Inflammatory macrophage treated with lipopolysaccharide for 1 hour (primary cell): ENCODE measurements at regions not wholly inside any gene's neighbourhood (a gene's known extent, or its start where the extent isn't known, plus 50 kb on each side); places are given as distances from the start of the nearest gene placed in this dataset.
"Not testable (repeated sequence)": the region's sequence is repeated elsewhere in the genome, so short reads cannot be mapped to it uniquely, and the experiment has no call there.

Experiments
- DNase-seq, 2 donors: peaks; one replicate each; pipeline ENCODE4 v3.0.0-alpha.2; 2020 to 2022

DNA sequence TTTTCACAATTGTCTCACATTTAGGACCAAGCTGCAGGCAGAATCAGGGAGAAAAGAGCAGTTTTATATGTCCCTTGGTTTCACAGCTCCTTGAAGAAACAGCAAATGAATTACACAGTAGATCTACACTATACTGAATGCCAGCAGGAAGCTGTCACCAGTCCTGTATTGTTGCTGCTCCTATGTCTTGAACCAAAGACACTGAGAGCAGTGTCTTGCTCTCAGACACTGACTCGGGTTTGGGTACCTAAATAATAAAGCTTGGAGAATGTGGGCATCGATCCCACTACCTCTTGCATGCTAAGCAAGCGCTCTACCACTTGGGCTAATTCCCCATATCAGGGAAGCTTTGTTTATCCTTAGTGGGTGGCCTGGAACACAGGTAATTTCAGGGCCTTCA lies 552.7 kb downstream of the PRIM2 start:
- not testable (repeated sequence) for DNase-seq

GRCh38 chr6:57873424-57873823 lies 556.0 kb downstream of the PRIM2 start:
- not testable (repeated sequence) for DNase-seq

DNA sequence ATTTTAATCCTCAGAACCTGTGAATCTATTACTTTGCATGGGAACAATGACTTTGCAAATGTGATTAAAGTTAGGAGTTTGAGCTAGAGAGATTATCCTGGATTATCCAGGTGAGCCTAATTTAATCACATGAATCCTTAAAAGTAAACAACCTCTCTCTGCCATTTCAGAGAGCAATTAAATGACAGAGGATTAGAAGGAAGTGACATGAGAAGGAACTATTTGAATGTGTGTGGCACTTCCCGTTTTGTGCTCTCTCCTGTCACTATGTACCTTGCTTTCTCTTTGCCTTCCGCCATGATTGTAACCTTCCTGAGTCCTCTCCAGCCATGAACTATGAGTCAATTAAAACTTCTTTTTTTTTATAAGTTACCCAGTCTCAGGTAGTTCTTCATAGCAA lies 559.2 kb downstream of the PRIM2 start:
- not testable (repeated sequence) for DNase-seq

- not testable (repeated sequence) for DNase-seq
These were observed 560.3 kb downstream of the PRIM2 start for GRCh38 chr6:57877729-57878128.

- DNase-seq, result not testable (repeated sequence)
These were observed 561.4 kb downstream of the PRIM2 start for GRCh38 chr6:57878792-57879191.

DNA sequence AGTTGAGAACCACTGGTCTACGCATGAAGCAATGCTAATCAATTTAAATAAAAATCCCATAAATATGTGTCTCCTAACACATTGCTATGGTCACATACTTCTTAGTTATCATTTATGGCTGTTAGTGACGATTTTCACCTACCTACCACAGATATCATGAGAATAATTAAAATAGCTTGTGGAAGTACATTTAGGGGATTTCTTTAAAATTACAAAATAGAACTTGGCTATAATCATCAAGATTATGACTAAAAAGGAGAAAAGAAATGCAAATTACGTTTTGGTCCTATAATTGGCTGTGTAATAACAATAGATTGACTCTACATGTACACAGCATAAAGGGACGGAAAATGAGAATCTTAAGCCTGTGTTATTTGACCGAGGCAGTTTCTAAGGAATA lies 581.4 kb downstream of the PRIM2 start:
- DNase-seq, result not testable (repeated sequence)

DNA sequence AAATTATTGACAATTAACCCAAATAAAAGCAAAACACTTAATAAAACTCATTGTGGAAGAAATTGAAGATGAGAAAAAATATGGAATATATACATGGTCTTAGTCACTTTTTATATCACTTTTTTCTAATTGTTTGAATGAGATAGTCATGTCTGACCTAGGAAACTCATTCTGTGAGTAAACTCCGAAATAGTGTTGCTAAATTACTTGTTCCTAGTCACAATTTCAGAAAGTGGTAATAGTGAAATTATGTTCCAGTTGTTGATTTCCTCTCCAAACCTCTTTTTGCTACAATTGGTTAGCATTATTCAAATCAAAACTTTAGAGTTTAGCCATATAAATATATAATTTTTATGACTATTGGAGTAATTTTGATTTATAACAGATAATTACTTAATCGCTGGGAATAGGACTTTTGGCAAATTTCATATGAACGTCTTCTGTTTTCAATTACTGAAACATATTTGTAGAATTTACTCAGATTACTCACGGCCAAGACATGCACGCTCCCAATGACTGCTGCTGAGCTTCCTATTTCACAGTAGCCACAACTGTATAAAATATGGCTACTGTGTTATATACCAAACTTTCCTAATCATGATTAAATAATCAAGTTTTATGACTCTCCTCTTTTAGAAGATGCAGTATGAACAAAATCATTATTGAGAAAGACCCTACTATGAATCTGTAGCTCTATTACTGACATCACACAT lies 583.4 kb downstream of the PRIM2 start:
- not testable (repeated sequence) for DNase-seq

DNA sequence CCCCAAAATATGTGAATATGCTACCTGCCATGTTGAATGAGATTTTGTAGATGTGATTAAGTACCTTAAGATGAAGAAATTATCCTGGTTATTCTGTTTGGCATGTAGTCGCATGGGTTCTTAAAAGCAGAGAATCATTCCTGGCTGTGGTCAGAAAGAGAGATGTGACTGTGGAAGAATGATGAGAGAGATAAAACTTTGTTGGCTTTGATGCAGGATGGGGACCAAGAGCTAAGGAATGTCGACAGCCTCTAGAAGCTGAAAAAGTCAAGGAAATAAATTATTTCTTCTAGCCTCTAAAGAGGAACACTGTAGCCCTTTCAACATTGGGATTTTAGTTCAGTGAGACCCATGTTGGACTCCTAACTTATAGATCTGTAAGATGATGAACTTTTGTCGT lies 584.0 kb downstream of the PRIM2 start:
- not testable (repeated sequence) for DNase-seq

GRCh38 chr6:57904356-57904755 lies 586.9 kb downstream of the PRIM2 start:
- not testable (repeated sequence) for DNase-seq

GRCh38 chr6:57915300-57915699 lies 597.9 kb downstream of the PRIM2 start:
- not testable (repeated sequence) for DNase-seq

DNA sequence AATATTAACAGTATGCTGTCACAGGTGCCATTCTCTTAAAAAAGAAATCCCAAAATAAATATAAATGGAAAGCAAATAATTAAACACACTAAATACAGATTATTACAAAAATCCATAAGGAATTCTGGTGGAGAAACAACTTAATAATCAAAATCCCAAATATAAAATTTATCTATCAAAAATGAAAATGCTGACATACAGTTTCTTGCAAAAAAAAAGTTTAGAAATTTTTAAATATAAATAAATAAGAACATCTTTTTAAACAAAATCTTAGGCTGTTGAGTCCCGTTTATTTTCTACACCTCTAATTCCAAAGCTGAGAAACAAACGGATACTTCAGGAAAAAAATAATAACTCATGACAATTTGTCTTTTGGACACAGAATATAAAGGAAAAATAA lies 625.5 kb downstream of the PRIM2 start:
- not testable (repeated sequence) for DNase-seq

GRCh38 chr6:57946084-57946768 lies 628.8 kb downstream of the PRIM2 start:
- not testable (repeated sequence) for DNase-seq

GRCh38 chr6:57946769-57947091 lies 629.3 kb downstream of the PRIM2 start:
- DNase-seq, result not testable (repeated sequence)

DNA sequence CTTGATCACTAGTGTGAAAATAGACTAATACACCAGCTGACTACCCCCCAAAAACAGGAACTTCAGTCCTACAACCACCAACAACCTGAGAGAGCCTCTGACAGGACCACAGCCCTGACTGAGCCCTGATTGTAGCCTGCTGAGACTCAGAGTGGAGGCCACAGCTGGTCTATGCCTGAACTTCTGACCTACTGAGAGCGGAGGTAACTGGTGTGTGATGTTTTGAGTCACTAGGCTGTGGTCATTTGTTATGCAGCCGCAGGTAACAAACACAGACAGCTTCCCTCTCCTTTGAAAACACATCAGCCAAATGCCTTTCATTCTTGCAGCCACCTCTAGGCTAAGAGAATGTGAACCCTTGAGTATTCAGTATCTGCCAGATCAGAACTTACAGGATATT lies 631.1 kb downstream of the PRIM2 start:
- not testable (repeated sequence) for DNase-seq

DNA sequence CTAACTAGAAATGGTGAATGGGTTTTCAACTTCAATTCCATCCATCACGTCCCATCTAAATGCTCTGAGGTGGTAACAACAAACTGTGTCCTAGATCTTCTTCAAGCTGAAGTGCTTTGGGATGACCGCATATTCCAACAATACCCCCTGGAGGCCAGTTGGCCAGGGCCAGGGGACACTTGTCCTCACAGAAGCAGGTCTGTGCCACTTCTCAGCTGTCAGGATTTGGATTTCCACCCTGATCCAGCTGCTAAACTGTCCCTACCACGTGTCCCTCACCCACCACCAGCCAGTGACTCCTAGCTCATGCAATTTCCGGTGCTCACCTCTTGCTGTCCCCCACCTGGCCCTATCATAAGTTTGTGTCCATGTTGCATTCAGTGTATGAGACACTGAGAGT lies 633.0 kb downstream of the PRIM2 start:
- DNase-seq, result not testable (repeated sequence)

GRCh38 chr6:57966757-57967156 lies 649.3 kb downstream of the PRIM2 start:
- not testable (repeated sequence) for DNase-seq

GRCh38 chr6:57971956-57972355 lies 654.5 kb downstream of the PRIM2 start:
- not testable (repeated sequence) for DNase-seq

DNA sequence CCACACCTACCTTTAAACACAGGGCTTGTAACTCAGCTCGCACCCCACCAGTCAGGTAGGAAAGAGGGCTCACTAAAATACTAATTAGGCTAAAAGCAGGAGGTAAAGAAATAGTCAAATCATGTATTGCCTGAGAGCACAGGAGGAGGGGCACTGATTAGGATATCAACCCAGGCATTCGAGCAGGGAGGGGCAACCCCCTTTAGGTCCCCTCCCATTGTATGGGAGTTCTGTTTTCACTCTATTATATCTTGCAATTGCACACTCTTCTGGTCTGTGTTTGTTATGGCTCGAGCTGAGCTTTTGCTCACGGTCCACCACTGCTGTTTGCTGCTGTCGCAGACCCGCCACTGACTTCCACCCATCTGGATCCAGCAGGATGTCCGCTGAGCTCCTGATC lies 657.2 kb downstream of the PRIM2 start:
- DNase-seq, result no peak

DNA sequence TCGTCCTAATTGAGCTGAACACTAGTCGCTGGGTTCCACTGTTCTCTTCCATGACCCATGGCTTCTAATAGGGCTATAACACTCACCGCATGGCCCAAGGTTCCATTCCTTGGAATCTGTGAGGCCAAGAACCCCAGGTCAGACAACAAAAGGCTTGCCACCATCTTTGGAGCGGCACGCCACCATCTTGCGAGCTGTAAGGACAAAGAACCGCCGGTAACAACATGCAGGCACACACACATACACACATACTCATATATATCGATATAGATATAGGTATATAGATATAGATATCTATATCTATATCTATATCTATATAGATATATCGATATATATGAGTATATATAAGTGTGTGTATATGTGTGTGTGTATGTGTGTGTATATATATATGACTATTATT lies 657.7 kb downstream of the PRIM2 start:
- DNase-seq, result not testable (repeated sequence)

DNA sequence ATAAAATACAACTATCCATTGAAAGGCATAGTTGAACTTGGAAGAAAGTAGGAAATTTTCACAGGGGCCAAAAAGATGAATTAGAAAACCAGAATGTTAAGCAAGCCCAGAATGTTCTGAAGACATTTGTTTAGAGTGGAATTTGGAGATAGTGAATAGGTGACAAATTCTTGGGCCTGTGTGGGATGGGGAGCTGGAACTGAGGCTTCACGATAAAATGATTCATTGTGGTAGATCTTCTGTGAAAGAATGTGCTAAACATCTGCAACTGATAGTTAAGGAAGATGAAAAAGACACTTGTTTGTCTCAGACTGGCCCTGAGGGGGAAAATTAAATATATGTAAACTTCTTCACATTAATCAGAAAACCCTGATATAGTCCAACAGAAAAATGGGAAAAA lies 658.9 kb downstream of the PRIM2 start:
- DNase-seq, result not testable (repeated sequence)

- DNase-seq, result not testable (repeated sequence)
These were observed 666.2 kb downstream of the PRIM2 start for GRCh38 chr6:57983603-57984002.

GRCh38 chr6:57984575-57984974 lies 667.1 kb downstream of the PRIM2 start:
- not testable (repeated sequence) for DNase-seq

GRCh38 chr6:57985734-57986133 lies 668.3 kb downstream of the PRIM2 start:
- DNase-seq, result not testable (repeated sequence)

- peak; percentile 0 to 5 for DNase-seq
These were observed 669.2 kb downstream of the PRIM2 start for GRCh38 chr6:57986584-57986983.
